HUES48 (cell line): ENCODE measurements at regions not wholly inside any gene's neighbourhood (a gene's known extent, or its start where the extent isn't known, plus 50 kb on each side); places are given as distances from the start of the nearest gene placed in this dataset.
"Not testable (repeated sequence)": the region's sequence is repeated elsewhere in the genome, so short reads cannot be mapped to it uniquely, and the experiment has no call there.

ENCODE experiments used
- H3K27ac ChIP-seq: one replicate; pipeline ENCODE4 v1.7.0; 2013; ENCODE audit warnings: low read depth, low read length, inconsistent platforms
- H3K27me3 ChIP-seq: 2 replicates; pipeline ENCODE4 v1.6.1; 2013; ENCODE audit warnings: mild to moderate bottlenecking, low read length; ENCODE audit not compliant: control insufficient read depth, insufficient read depth
- H3K36me3 ChIP-seq: 2 replicates; pipeline ENCODE4 v1.6.1; 2013; ENCODE audit warnings: low read length; ENCODE audit not compliant: control insufficient read depth, insufficient read depth
- H3K4me1 ChIP-seq: 2 replicates; pipeline ENCODE4 v1.6.1; 2013; ENCODE audit warnings: mild to moderate bottlenecking, low read length; ENCODE audit not compliant: control insufficient read depth, insufficient read depth
- H3K4me3 ChIP-seq: 2 replicates; pipeline ENCODE4 v1.5.1; 2013; ENCODE audit warnings: mild to moderate bottlenecking, low read depth, low read length
- H3K9ac ChIP-seq: 2 replicates; pipeline ENCODE4 v1.6.1; 2013; ENCODE audit warnings: mild to moderate bottlenecking, low read depth, low read length, moderate library complexity
- H3K9me3 ChIP-seq: 2 replicates; pipeline ENCODE4 v1.6.1; 2013; ENCODE audit warnings: low read length; ENCODE audit not compliant: control insufficient read depth, insufficient read depth

DNA sequence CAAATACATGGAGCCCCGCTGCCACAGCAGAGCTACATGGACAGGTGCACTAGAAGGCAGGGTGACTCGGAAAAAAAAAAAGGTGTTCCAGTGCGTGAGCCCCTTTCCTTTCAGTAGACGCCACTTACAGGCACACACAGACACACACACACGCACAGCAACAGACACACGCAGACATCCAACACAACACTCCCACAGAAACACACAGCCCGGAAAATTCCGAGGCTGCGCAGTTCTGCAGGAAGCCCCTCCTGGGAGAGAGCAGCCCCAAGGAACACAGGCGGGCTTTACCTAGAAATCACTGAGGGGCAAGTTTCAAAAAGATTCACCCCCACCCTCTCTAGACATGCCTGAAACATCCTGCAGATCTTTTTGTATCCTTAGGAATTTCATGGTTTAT is 136.0 kb upstream of the WSB1 start:
- Histone ChIP-seq H3K27me3 (no peaks in the 10 kb centered on the region), H3K9ac (no peak overlapping the region), H3K4me3 (no peak overlapping the region), H3K9me3 (peaks cover 81% of the 10 kb centered on the region), H3K4me1 (no peaks in the 10 kb centered on the region), H3K27ac (no peak overlapping the region), H3K36me3 (no peaks in the 10 kb centered on the region)

DNA sequence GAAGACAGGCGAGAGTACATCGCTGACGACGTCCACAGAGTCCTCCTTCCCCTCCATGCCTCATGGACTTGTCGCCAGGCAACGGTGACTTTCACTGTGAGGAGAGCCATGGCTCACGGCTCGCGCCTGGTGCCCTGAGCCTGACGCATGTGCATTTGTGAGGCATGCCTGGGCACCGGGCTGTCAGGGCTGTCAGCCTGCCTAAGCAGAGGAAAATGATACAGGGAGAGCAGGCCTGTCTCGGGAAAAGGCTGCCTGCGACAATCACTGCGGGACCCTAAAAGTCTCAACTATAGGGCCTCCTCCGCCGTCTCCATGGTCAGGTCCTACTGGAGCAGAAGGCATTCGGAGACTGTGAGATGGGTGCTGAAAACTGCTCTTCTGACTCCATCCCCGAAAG is 135.5 kb upstream of the WSB1 start:
- no peaks in the 10 kb centered on the region for H3K36me3 ChIP-seq
- peaks cover 81% of the 10 kb centered on the region for H3K9me3 ChIP-seq
- no peak overlapping the region for H3K27ac ChIP-seq
- H3K9ac ChIP-seq: no peak overlapping the region
- no peaks in the 10 kb centered on the region for H3K4me1 ChIP-seq
- H3K27me3 ChIP-seq: no peaks in the 10 kb centered on the region
- H3K4me3 ChIP-seq: no peak overlapping the region

DNA sequence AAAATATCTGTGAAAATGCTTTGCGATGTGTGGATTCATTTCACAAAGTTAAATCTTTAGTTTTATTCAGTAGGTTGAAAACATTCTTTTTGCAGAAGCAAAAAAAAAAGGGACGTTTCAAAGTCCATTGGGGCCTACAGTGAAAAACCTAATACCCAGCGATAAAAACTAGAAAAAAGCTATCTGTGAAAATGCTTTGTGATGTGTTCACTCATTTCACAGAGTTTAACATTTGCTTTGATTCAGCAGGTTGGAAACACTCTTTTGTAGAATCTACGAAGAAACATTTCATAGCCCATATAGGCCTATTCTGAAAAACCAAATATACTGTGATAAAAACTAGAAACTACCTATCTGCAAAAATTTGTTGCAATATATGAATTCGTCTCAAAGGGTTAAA is 113.6 kb upstream of the WSB1 start:
- Histone ChIP-seq H3K36me3 (no peaks in the 10 kb centered on the region), H3K4me3 (no peak overlapping the region), H3K4me1 (no peaks in the 10 kb centered on the region), H3K27ac (no peak overlapping the region), H3K9ac (no peak overlapping the region), H3K9me3 (peaks cover 70% of the 10 kb centered on the region), H3K27me3 (no peaks in the 10 kb centered on the region)

DNA sequence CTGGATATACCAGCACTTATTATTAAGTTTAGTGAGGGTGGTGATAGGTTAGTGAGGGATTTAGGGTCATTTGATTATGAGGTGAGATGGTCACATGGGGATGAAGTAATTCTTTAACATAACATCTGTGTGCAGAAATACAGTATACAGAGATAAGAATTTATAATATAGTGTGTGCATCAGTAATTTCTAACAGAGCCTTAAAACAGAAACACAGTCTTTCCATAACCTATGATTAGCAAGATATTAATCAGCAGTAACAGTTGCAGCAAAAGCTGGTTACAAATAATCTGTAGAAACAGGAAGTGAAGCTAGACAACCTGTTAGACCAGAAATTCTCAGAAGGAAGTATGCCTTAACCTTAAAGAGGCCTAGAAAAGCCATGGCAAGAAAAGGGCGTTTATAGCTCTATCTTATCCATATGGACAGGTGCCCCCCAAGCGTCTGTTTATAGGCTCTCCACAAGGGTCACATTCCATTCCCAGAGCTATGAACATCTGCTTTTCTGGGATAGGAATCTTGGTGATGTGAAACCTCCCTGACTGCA is 112.5 kb upstream of the WSB1 start:
- H3K27ac ChIP-seq, H3K4me1 ChIP-seq, H3K9ac ChIP-seq, H3K27me3 ChIP-seq, H3K4me3 ChIP-seq, H3K36me3 ChIP-seq: not testable (repeated sequence)
- H3K9me3 ChIP-seq: peaks cover 59% of the 10 kb centered on the region

DNA sequence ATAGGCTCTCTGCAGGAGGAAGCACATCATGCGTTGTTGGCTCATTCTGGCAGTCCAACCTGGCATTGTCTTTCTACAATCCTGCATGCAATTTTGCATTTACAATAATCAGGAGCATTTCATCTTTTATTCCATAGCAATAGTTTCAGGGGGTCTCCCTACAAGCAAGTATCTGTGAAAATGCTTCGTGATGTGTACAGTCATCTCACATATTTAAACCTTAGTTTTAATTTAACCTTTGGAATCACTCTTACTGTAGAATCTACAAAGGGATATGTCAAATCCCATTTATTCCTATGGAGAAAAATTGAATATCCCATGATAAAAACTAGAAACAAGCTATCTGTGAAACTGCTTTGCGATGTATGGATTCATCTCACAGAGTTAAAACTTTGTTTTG is 112.0 kb upstream of the WSB1 start:
- H3K4me3 ChIP-seq: no peak overlapping the region
- H3K27me3 ChIP-seq: no peaks in the 10 kb centered on the region
- H3K27ac ChIP-seq: no peak overlapping the region
- H3K9me3 ChIP-seq: peaks cover 54% of the 10 kb centered on the region
- H3K9ac ChIP-seq: no peak overlapping the region
- no peaks in the 10 kb centered on the region for H3K36me3 ChIP-seq
- H3K4me1 ChIP-seq: no peaks in the 10 kb centered on the region

DNA sequence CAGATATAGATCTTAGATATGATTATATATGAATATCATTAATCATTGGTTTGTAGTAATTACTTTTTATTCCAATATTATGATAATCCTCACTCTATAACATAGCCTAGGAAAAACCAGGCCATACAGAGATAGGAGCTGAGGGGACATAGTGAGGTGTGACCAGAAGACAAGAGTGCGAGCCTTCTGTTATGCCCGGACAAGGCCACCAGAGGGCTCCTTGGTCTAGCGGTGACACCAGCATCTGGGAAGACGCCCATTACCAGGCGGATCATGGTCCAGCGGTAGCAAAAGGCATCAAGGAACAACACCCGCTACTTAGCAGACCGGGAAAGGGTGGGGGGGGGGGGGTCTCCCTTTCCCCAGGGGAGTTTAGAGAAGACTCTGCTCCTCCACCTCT is 96.4 kb upstream of the WSB1 start:
- not testable (repeated sequence) for H3K4me3 ChIP-seq, H3K27ac ChIP-seq, H3K27me3 ChIP-seq, H3K36me3 ChIP-seq, H3K9ac ChIP-seq, H3K4me1 ChIP-seq
- peaks cover 79% of the 10 kb centered on the region for H3K9me3 ChIP-seq

DNA sequence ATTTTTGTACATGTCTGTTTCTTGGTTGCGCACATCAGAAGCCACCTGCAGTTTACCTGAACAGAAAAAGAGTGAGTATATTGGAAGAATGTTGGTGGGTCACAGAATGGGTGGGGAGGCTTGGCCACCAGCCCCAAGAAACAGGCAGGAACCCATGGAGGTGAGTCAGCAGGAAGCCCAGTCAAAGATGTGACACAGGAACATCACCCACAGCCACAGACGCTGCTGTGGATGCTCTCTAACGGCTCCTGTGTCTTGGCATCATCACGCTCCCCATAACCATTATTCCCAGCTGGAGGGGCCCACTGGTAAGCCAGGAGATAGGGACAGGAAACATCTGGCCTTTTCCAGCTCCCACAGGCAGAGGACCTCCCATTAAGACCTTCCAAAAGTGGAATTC is 94.0 kb upstream of the WSB1 start:
- H3K4me3 ChIP-seq: no peak overlapping the region
- H3K27me3 ChIP-seq: no peaks in the 10 kb centered on the region
- H3K4me1 ChIP-seq: no peaks in the 10 kb centered on the region
- H3K27ac ChIP-seq: no peak overlapping the region
- H3K9me3 ChIP-seq: peaks cover 75% of the 10 kb centered on the region
- no peaks in the 10 kb centered on the region for H3K36me3 ChIP-seq
- no peak overlapping the region for H3K9ac ChIP-seq

DNA sequence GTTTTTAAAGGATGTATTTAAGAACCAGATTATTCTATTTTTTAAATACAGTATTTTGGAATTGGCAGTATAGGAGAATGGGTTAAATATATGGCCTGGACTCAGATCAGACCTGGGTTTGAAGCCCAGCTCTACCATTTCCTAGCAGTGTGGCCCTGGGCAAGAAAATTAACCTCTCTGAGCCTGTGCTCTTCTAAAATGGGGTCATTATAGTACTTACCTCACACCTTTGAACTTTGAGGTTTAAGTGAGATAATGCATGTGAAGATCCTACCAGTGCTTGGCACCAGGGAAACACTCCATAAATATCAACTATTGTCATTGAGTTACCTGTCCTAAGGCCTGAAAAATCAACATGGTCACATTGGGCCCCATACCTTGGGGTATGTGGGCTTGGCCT is 93.4 kb upstream of the WSB1 start:
- Histone ChIP-seq H3K9ac (no peak overlapping the region), H3K4me1 (no peaks in the 10 kb centered on the region), H3K27me3 (no peaks in the 10 kb centered on the region), H3K9me3 (peaks cover 75% of the 10 kb centered on the region), H3K4me3 (no peak overlapping the region), H3K27ac (no peak overlapping the region), H3K36me3 (no peaks in the 10 kb centered on the region)

DNA sequence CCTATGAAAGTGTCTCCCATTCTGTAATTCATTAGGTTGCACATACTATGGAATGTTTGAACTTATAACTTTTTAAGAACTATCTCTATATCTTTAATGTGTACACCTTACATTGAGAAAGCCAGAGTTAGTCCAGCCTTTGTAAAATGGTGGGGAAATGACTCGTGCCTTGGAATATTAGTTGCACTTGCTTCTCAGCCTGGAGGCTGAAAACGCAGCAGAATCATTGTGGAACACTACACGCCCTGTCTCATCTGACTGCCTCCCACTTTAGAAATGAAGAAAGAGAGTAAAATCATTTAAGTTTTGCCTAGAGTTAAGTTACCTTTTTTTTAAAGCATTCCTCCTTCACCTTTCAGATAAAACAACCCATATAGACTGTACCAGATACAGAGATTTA is 90.7 kb upstream of the WSB1 start:
- no peaks in the 10 kb centered on the region for H3K27me3 ChIP-seq
- H3K4me3 ChIP-seq: no peak overlapping the region
- H3K36me3 ChIP-seq: no peaks in the 10 kb centered on the region
- peaks cover 78% of the 10 kb centered on the region for H3K9me3 ChIP-seq
- H3K27ac ChIP-seq: no peak overlapping the region
- no peak overlapping the region for H3K9ac ChIP-seq
- H3K4me1 ChIP-seq: no peaks in the 10 kb centered on the region

- Histone ChIP-seq H3K4me1 (no peaks in the 10 kb centered on the region), H3K36me3 (no peaks in the 10 kb centered on the region), H3K27me3 (no peaks in the 10 kb centered on the region), H3K9me3 (peaks cover 51% of the 10 kb centered on the region), H3K4me3 (no peak overlapping the region), H3K27ac (no peak overlapping the region), H3K9ac (no peak overlapping the region)
Observed at GRCh38 chr17:27206447-27206846, 87.5 kb upstream of the WSB1 start.

GRCh38 chr17:27207073-27207513 is 86.8 kb upstream of the WSB1 start:
- Histone ChIP-seq H3K27me3 (no peaks in the 10 kb centered on the region), H3K36me3 (no peaks in the 10 kb centered on the region), H3K9me3 (peaks cover 49% of the 10 kb centered on the region), H3K9ac (no peak overlapping the region), H3K4me3 (no peak overlapping the region), H3K27ac (no peak overlapping the region), H3K4me1 (no peaks in the 10 kb centered on the region)

- not testable (repeated sequence) for H3K4me1 ChIP-seq, H3K4me3 ChIP-seq, H3K36me3 ChIP-seq
Observed at GRCh38 chr17:27208370-27208769, 85.5 kb upstream of the WSB1 start.

More at GRCh38 chr17:27208370-27208769, 85.5 kb upstream of the WSB1 start:
- not testable (repeated sequence) for H3K27me3 ChIP-seq, H3K9ac ChIP-seq, H3K27ac ChIP-seq
- peaks cover 43% of the 10 kb centered on the region for H3K9me3 ChIP-seq
